ENCODE measurements at regions not wholly inside any gene's neighbourhood (a gene's known extent, or its start where the extent isn't known, plus 50 kb on each side); places are given as distances from the start of the nearest gene placed in this dataset.

GRCh38 chr16:86089334-86089900 is 190.5 kb downstream of the IRF8 start:
- no peak for FAIRE-seq
- TF ChIP-seq POLR2A (IDR thresholded peaks at IDR 0.05; ENCODE audit: low read depth, low read length), result no peak

GRCh38 chr16:86089991-86090390 is 191.0 kb downstream of the IRF8 start:
- FAIRE-seq, result no peak

More at GRCh38 chr16:86089334-86089900, 190.5 kb downstream of the IRF8 start:
- DNase-seq (ENCODE audit: insufficient read length, low spot score), result no peak

GRCh38 chr16:86090461-86091170 is 191.7 kb downstream of the IRF8 start:
- no peak for FAIRE-seq
- TF ChIP-seq POLR2A (IDR thresholded peaks at IDR 0.05; ENCODE audit: low read depth, low read length), result no peak
- DNase-seq (ENCODE audit: insufficient read length, low spot score), result no peak

More at GRCh38 chr16:86089991-86090390, 191.0 kb downstream of the IRF8 start:
- no peak for DNase-seq (ENCODE audit: insufficient read length, low spot score)
- no peak for TF ChIP-seq POLR2A (IDR thresholded peaks at IDR 0.05; ENCODE audit: low read depth, low read length)

- FAIRE-seq (no peak), DNase-seq (ENCODE audit: insufficient read length, low spot score) (no peak)
- no peak for TF ChIP-seq POLR2A (IDR thresholded peaks at IDR 0.05; ENCODE audit: low read depth, low read length)
Measured at GRCh38 chr16:86091976-86092375, 193.0 kb downstream of the IRF8 start.

- no peak for TF ChIP-seq POLR2A (IDR thresholded peaks at IDR 0.05; ENCODE audit: low read depth, low read length)
- FAIRE-seq, result no peak
- DNase-seq (ENCODE audit: insufficient read length, low spot score), result no peak
Measured at GRCh38 chr16:86092586-86093480, 193.9 kb downstream of the IRF8 start.

- TF ChIP-seq POLR2A (IDR thresholded peaks at IDR 0.05; ENCODE audit: low read depth, low read length), result no peak
- no peak for DNase-seq (ENCODE audit: insufficient read length, low spot score)
- no peak for FAIRE-seq
Measured at GRCh38 chr16:86093801-86094750, 195.1 kb downstream of the IRF8 start.

- TF ChIP-seq POLR2A (IDR thresholded peaks at IDR 0.05; ENCODE audit: low read depth, low read length), result no peak
- DNase-seq (ENCODE audit: insufficient read length, low spot score), result no peak
- FAIRE-seq, result no peak
Measured at GRCh38 chr16:86095131-86095752, 196.3 kb downstream of the IRF8 start.

GRCh38 chr16:86095906-86096485 is 197.0 kb downstream of the IRF8 start:
- no peak for TF ChIP-seq POLR2A (IDR thresholded peaks at IDR 0.05; ENCODE audit: low read depth, low read length)
- FAIRE-seq (no peak), DNase-seq (ENCODE audit: insufficient read length, low spot score) (no peak)

GRCh38 chr16:86096850-86097249 is 197.9 kb downstream of the IRF8 start:
- no peak for TF ChIP-seq POLR2A (IDR thresholded peaks at IDR 0.05; ENCODE audit: low read depth, low read length)
- FAIRE-seq, result no peak
- DNase-seq (ENCODE audit: insufficient read length, low spot score), result no peak

GRCh38 chr16:86099326-86099725 is 200.4 kb downstream of the IRF8 start:
- DNase-seq (ENCODE audit: insufficient read length, low spot score), result no peak
- no peak for TF ChIP-seq POLR2A (IDR thresholded peaks at IDR 0.05; ENCODE audit: low read depth, low read length)
- FAIRE-seq, result no peak

- no peak for FAIRE-seq
- DNase-seq (ENCODE audit: insufficient read length, low spot score), result no peak
- TF ChIP-seq POLR2A (IDR thresholded peaks at IDR 0.05; ENCODE audit: low read depth, low read length), result no peak
Measured at GRCh38 chr16:86100205-86101136, 201.5 kb downstream of the IRF8 start.

Measured in H54 (cell line).